HEK293 (cell line): ENCODE measurements at regions not wholly inside any gene's neighbourhood (a gene's known extent, or its start where the extent isn't known, plus 50 kb on each side); places are given as distances from the start of the nearest gene placed in this dataset.

Experiments used
- CTCF ChIA-PET: fragments of 350-600 bp; formaldehyde crosslinking; extraction: SDS; loops from one replicate; lab custom pipeline; 2021; ENCODE audit warnings: antibody characterized with exemption; lab: Yijun Ruan, JAX
- POLR2A ChIA-PET: fragments of 300-600 bp; formaldehyde crosslinking; extraction: SDS; loops from one replicate; lab custom pipeline; 2020; ENCODE audit warnings: antibody characterized with exemption, inconsistent platforms; lab: Yijun Ruan, JAX
- H3K27ac ChIP-seq: fragments of 200-500 bp; sonication (Bioruptor generic); 2 replicates; pipeline ENCODE4 v1.5.1; 2014; ENCODE audit warnings: low read depth, low read length, control low read depth, inconsistent platforms; ENCODE audit errors: extremely low read depth
- H3K36me3 ChIP-seq, 2 experiments: fragments of 200-500 bp in 1 of 2; sonication (Bioruptor generic) in 1 of 2; 1 replicate in 1 of 2; 2 replicates in 1 of 2; pipeline ENCODE4 v1.5.1; 2014 to 2017; ENCODE audit warnings: inconsistent platforms in 2 of 2, low read length in 2 of 2; ENCODE audit not compliant: control insufficient read depth in 2 of 2, insufficient read depth in 1 of 2
- H3K4me1 ChIP-seq: fragments of 200-500 bp; sonication (Bioruptor generic); 2 replicates; pipeline ENCODE4 v1.5.1; 2014; ENCODE audit warnings: mild to moderate bottlenecking, low read length, inconsistent platforms; ENCODE audit not compliant: control insufficient read depth, insufficient read depth
- H3K4me3 ChIP-seq: 2 replicates; pipeline ENCODE4 v1.5.1; 2011; ENCODE audit warnings: low read depth, mild to moderate bottlenecking, control low read depth, low read length, moderate library complexity
- H3K9me3 ChIP-seq: fragments of 200-500 bp; sonication (Bioruptor generic); 2 replicates; pipeline ENCODE4 v1.5.1; 2014; ENCODE audit warnings: low read depth, low read length, inconsistent platforms; ENCODE audit not compliant: control insufficient read depth, insufficient read depth
- GLIS2 ChIP-seq: fragments of 450-650 bp; formaldehyde crosslinking; IDR thresholded peaks from 2 replicates; pipeline ENCODE4 v1.5.1; 2016; ENCODE audit warnings: missing biosample characterization, missing genetic modification characterization
- SCRT2 ChIP-seq: fragments of 450-650 bp; formaldehyde crosslinking; IDR thresholded peaks from 2 replicates; pipeline ENCODE4 v1.5.1; 2016; ENCODE audit warnings: missing biosample characterization, missing genetic modification characterization
- ZBTB49 ChIP-seq: fragments of 450-650 bp; formaldehyde crosslinking; IDR thresholded peaks from 2 replicates; pipeline ENCODE4 v1.5.1; 2016; ENCODE audit warnings: missing biosample characterization, missing genetic modification characterization, low read depth
- ZFP41 ChIP-seq: fragments of 450-650 bp; formaldehyde crosslinking; IDR thresholded peaks from 2 replicates; pipeline ENCODE4 v1.5.1; 2016; ENCODE audit warnings: missing biosample characterization, missing genetic modification characterization, borderline replicate concordance
- ZNF112 ChIP-seq: fragments of 450-650 bp; formaldehyde crosslinking; IDR thresholded peaks from 2 replicates; pipeline ENCODE4 v1.5.0; 2017; ENCODE audit warnings: missing biosample characterization, missing genetic modification characterization
- ZNF114 ChIP-seq: fragments of 450-650 bp; formaldehyde crosslinking; IDR thresholded peaks from 2 replicates; pipeline ENCODE4 v1.5.0; 2017; ENCODE audit warnings: missing biosample characterization, missing genetic modification characterization
- ZNF214 ChIP-seq: fragments of 450-650 bp; formaldehyde crosslinking; IDR thresholded peaks from 2 replicates; pipeline ENCODE4 v1.5.1; 2017; ENCODE audit warnings: missing biosample characterization, mild to moderate bottlenecking, missing genetic modification characterization, borderline replicate concordance
- ZNF221 ChIP-seq: fragments of 450-650 bp; formaldehyde crosslinking; IDR thresholded peaks from 2 replicates; pipeline ENCODE4 v1.5.1; 2017; ENCODE audit warnings: missing biosample characterization, missing genetic modification characterization, borderline replicate concordance
- ZNF302 ChIP-seq: fragments of 450-650 bp; formaldehyde crosslinking; IDR thresholded peaks from 2 replicates; pipeline ENCODE4 v1.5.1; 2016; ENCODE audit warnings: missing biosample characterization, missing genetic modification characterization, low read depth
- ZNF335 ChIP-seq: fragments of 450-650 bp; formaldehyde crosslinking; conservative IDR thresholded peaks from 2 replicates; pipeline ENCODE4 v1.5.1; 2016; ENCODE audit warnings: missing biosample characterization, missing genetic modification characterization
- ZNF416 ChIP-seq: fragments of 450-650 bp; formaldehyde crosslinking; IDR thresholded peaks from 2 replicates; pipeline ENCODE4 v1.5.1; 2016; ENCODE audit warnings: missing biosample characterization, missing genetic modification characterization
- ZNF449 ChIP-seq: fragments of 450-650 bp; formaldehyde crosslinking; IDR thresholded peaks from 2 replicates; pipeline ENCODE4 v1.5.1; 2017; ENCODE audit warnings: missing biosample characterization, mild to moderate bottlenecking, missing genetic modification characterization, moderate library complexity
- ZNF48 ChIP-seq: fragments of 450-650 bp; formaldehyde crosslinking; IDR thresholded peaks from 2 replicates; pipeline ENCODE4 v1.5.1; 2016; ENCODE audit warnings: missing biosample characterization, missing genetic modification characterization
- ZNF501 ChIP-seq: fragments of 450-650 bp; formaldehyde crosslinking; IDR thresholded peaks from 2 replicates; pipeline ENCODE4 v1.5.1; 2016; ENCODE audit warnings: missing biosample characterization, missing genetic modification characterization
- ZNF510 ChIP-seq: fragments of 450-650 bp; formaldehyde crosslinking; IDR thresholded peaks from 2 replicates; pipeline ENCODE4 v1.5.1; 2018; ENCODE audit warnings: mild to moderate bottlenecking, missing genetic modification characterization, missing biosample characterization; ENCODE audit not compliant: insufficient replicate concordance
- ZNF514 ChIP-seq: fragments of 450-650 bp; formaldehyde crosslinking; IDR thresholded peaks from 2 replicates; pipeline ENCODE4 v1.5.1; 2016; ENCODE audit warnings: missing biosample characterization, missing genetic modification characterization
- ZNF548 ChIP-seq: fragments of 450-650 bp; formaldehyde crosslinking; IDR thresholded peaks from 2 replicates; pipeline ENCODE4 v1.5.1; 2016; ENCODE audit warnings: missing biosample characterization, missing genetic modification characterization
- ZNF555 ChIP-seq: fragments of 450-650 bp; formaldehyde crosslinking; conservative IDR thresholded peaks from 2 replicates; pipeline ENCODE4 v1.5.1; 2017; ENCODE audit warnings: missing biosample characterization, mild to moderate bottlenecking, missing genetic modification characterization, inconsistent platforms
- ZNF677 ChIP-seq: fragments of 450-650 bp; IDR thresholded peaks from 2 replicates; pipeline ENCODE4 v1.5.0; 2018; ENCODE audit warnings: missing biosample characterization, mild to moderate bottlenecking, missing genetic modification characterization, moderate library complexity
- ZNF776 ChIP-seq: fragments of 450-650 bp; formaldehyde crosslinking; IDR thresholded peaks from 2 replicates; pipeline ENCODE4 v1.5.0; 2017; ENCODE audit warnings: missing biosample characterization, missing genetic modification characterization, borderline replicate concordance
- TF ChIP-seq, protein P1 (sequence below): fragments of 450-650 bp; formaldehyde crosslinking; IDR thresholded peaks from 2 replicates; pipeline ENCODE4 v1.5.1; 2016; ENCODE audit warnings: missing biosample characterization, missing genetic modification characterization
- TF ChIP-seq, protein P2 (sequence below): fragments of 450-650 bp; formaldehyde crosslinking; IDR thresholded peaks from 2 replicates; pipeline ENCODE4 v1.5.1; 2016; ENCODE audit warnings: missing biosample characterization, missing genetic modification characterization

DNA sequence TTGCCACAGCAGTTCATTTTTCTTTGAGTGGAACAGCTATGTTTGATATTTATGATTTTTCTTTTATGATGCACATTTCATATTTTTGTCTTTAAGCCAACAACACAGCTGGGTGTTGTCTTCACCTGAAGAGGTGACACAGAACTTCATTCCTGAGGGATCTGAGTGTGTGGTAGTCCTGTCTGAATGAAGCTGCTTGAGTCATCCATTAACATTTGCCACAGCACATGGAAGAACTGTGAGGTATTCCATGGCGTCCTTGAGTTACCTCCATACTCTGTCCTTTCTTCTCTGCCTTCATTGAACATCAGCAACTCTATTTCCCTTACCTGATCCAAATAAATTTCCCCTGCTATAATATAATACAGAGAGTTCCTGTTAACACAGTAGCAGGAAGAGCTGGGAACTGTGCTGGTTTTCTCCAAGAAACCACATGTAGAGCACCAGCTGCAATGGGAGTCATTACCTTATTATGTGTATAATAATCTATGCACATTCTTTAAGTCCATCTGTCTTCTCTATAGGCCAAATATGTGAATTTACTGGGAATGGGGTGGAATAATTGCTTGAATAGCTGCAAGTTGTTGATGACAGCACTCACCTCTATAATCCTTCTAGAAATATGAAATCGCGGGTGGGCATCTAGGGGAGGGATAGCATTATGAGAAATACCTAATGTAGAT is 72.4 kb upstream of the TAC1 start:
- CTCF ChIA-PET, result no interaction called here
- Histone ChIP-seq H3K27ac (no peak overlapping the region), H3K36me3 (no peaks in the 10 kb centered on the region), H3K4me3 (no peak overlapping the region), H3K4me1 (no peaks in the 10 kb centered on the region), H3K9me3 (no peaks in the 10 kb centered on the region)
- TF ChIP-seq ZNF677 (no peak), ZNF548 (tag by site-specific recombination) (no peak), ZNF48 (tag by site-specific recombination) (no peak), ZNF555 (no peak), ZNF416 (no peak), ZNF221 (tag by site-specific recombination) (no peak), GLIS2 (tag by site-specific recombination) (no peak), SCRT2 (no peak), ZFP41 (tag by site-specific recombination) (no peak), ZNF214 (tag by site-specific recombination) (no peak), ZNF112 (tag by site-specific recombination) (no peak), ZNF514 (tag by site-specific recombination) (no peak)
- TF ChIP-seq, protein P1, sequence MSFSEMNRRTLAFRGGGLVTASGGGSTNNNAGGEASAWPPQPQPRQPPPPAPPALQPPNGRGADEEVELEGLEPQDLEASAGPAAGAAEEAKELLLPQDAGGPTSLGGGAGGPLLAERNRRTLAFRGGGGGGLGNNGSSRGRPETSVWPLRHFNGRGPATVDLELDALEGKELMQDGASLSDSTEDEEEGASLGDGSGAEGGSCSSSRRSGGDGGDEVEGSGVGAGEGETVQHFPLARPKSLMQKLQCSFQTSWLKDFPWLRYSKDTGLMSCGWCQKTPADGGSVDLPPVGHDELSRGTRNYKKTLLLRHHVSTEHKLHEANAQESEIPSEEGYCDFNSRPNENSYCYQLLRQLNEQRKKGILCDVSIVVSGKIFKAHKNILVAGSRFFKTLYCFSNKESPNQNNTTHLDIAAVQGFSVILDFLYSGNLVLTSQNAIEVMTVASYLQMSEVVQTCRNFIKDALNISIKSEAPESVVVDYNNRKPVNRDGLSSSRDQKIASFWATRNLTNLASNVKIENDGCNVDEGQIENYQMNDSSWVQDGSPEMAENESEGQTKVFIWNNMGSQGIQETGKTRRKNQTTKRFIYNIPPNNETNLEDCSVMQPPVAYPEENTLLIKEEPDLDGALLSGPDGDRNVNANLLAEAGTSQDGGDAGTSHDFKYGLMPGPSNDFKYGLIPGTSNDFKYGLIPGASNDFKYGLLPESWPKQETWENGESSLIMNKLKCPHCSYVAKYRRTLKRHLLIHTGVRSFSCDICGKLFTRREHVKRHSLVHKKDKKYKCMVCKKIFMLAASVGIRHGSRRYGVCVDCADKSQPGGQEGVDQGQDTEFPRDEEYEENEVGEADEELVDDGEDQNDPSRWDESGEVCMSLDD, result no peak
- POLR2A ChIA-PET, result no interaction called here

DNA sequence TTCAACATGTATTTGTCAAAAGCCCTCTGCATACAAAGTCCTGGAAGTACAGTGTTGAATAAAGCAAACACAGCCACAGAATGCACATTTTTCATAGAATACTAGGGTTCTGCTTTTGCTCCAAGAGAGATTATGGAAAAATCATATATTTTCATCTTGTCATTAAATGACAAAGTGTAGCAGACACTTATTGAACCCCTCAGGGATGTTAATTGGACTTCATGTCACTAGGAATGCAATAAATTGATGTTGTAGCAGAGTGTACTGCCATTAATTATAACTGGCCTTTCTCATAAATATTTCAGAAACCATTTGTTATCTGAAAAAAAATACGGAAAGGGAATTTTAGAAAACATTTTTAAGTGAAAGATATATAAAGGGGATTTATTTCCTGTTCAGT is 64.5 kb upstream of the TAC1 start:
- H3K36me3 ChIP-seq, result no peaks in the 10 kb centered on the region
- no peak overlapping the region for H3K27ac ChIP-seq
- CTCF ChIA-PET, result no interaction called here
- no peaks in the 10 kb centered on the region for H3K4me1 ChIP-seq
- POLR2A ChIA-PET, result no interaction called here
- no peak overlapping the region for H3K4me3 ChIP-seq
- TF ChIP-seq ZNF114 (tag by site-specific recombination), result no peak
- TF ChIP-seq ZNF501 (tag by site-specific recombination), result no peak
- no peak for TF ChIP-seq ZNF449 (tag by site-specific recombination)
- TF ChIP-seq ZNF302, result no peak
- no peaks in the 10 kb centered on the region for H3K9me3 ChIP-seq

GRCh38 chr7:97671571-97671970 is 60.3 kb upstream of the TAC1 start:
- Histone ChIP-seq H3K4me3 (no peak overlapping the region), H3K4me1 (no peaks in the 10 kb centered on the region), H3K9me3 (no peaks in the 10 kb centered on the region), H3K36me3 (no peaks in the 10 kb centered on the region), H3K27ac (no peak overlapping the region)
- ChIA-PET CTCF (interaction anchor here (0.7 to 1.7 kb wide), 2 partner anchors 74 to 173 kb away, joined by 3 to 5 read pairs; no protein-coding TSS in a partner anchor), POLR2A (no interaction called here)
- TF ChIP-seq ZNF335 (tag by site-specific recombination), result no peak
- TF ChIP-seq ZNF776 (tag by site-specific recombination), result no peak
- TF ChIP-seq ZBTB49 (tag by site-specific recombination), result no peak
- TF ChIP-seq, protein P2, sequence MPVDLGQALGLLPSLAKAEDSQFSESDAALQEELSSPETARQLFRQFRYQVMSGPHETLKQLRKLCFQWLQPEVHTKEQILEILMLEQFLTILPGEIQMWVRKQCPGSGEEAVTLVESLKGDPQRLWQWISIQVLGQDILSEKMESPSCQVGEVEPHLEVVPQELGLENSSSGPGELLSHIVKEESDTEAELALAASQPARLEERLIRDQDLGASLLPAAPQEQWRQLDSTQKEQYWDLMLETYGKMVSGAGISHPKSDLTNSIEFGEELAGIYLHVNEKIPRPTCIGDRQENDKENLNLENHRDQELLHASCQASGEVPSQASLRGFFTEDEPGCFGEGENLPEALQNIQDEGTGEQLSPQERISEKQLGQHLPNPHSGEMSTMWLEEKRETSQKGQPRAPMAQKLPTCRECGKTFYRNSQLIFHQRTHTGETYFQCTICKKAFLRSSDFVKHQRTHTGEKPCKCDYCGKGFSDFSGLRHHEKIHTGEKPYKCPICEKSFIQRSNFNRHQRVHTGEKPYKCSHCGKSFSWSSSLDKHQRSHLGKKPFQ (tag by site-specific recombination), result no peak
- TF ChIP-seq ZNF510 (tag by site-specific recombination), result no peak
